GM19395 (cell line): ENCODE measurements at regions not wholly inside any gene's neighbourhood (a gene's known extent, or its start where the extent isn't known, plus 50 kb on each side); places are given as distances from the start of the nearest gene placed in this dataset.
"Not testable (repeated sequence)": the region's sequence is repeated elsewhere in the genome, so short reads cannot be mapped to it uniquely, and the experiment has no call there.

Experiments used
- ATAC-seq: cut with Tn5 transposase; IDR thresholded peaks from one replicate; pipeline ENCODE4 v1.9.1; 2021; ENCODE audit warnings: mild to moderate bottlenecking, moderate library complexity; ENCODE audit not compliant: unreplicated experiment

- ATAC-seq: not testable (repeated sequence)
Observed at GRCh38 chr4:131810565-131810964, 1338.5 kb upstream of the PCDH10 start.
